22Rv1 (cell line): ENCODE measurements at regions not wholly inside any gene's neighbourhood (a gene's known extent, or its start where the extent isn't known, plus 50 kb on each side); places are given as distances from the start of the nearest gene placed in this dataset.

Experiments used
- ZFX ChIP-seq: fragments of 450-650 bp; IDR thresholded peaks from 2 replicates; pipeline ENCODE4 v1.6.1; 2017; ENCODE audit warnings: antibody characterized with exemption, borderline replicate concordance
- TF ChIP-seq, protein P1 (sequence below): fragments of 450-650 bp; IDR thresholded peaks from 2 replicates; pipeline ENCODE4 v1.5.1; 2017; ENCODE audit warnings: mild to moderate bottlenecking

DNA sequence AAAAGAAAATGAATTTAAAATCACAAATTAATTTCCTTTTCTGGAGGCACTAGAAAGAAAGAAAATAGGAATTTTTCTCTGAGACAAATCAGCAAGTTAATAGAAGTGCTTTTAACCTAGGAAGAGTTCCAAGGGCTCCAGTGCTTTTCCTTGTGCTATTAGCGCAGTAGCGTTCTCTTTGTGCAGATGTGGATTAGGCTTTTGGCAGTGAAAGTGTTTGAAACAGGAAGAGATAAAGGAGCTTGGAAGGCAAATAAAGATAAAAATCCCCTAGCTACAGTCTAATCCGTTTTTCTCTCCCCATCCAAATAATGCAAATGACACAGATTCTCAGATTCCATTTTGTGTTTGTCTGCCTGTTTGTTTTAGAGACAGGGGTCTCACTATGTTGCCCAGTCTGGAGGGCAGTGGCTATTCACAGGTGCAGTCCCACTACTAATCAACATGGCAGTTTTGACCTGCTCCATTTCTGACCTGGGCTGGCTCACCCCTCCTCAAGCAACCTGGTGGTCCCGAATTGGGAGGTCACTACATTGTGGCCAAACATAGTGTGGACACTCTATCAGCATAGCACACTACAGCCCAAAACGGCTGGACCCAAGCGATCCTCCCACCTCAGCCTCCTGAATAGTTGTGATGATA is 166.1 kb downstream of the PAWR start:
- TF ChIP-seq, protein P1, sequence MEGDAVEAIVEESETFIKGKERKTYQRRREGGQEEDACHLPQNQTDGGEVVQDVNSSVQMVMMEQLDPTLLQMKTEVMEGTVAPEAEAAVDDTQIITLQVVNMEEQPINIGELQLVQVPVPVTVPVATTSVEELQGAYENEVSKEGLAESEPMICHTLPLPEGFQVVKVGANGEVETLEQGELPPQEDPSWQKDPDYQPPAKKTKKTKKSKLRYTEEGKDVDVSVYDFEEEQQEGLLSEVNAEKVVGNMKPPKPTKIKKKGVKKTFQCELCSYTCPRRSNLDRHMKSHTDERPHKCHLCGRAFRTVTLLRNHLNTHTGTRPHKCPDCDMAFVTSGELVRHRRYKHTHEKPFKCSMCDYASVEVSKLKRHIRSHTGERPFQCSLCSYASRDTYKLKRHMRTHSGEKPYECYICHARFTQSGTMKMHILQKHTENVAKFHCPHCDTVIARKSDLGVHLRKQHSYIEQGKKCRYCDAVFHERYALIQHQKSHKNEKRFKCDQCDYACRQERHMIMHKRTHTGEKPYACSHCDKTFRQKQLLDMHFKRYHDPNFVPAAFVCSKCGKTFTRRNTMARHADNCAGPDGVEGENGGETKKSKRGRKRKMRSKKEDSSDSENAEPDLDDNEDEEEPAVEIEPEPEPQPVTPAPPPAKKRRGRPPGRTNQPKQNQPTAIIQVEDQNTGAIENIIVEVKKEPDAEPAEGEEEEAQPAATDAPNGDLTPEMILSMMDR, result no peak
- no peak for TF ChIP-seq ZFX
